IPS-11a (cell line): ENCODE measurements at regions not wholly inside any gene's neighbourhood (a gene's known extent, or its start where the extent isn't known, plus 50 kb on each side); places are given as distances from the start of the nearest gene placed in this dataset.

Source experiments
- H3K4me3 ChIP-seq: one replicate; pipeline ENCODE4 v1.5.1; 2013; ENCODE audit warnings: low read depth, low read length, control low read depth

- no peak overlapping the region for H3K4me3 ChIP-seq
Measured at GRCh38 chr14:62632771-62633170, 412.5 kb downstream of the KCNH5 start.

DNA sequence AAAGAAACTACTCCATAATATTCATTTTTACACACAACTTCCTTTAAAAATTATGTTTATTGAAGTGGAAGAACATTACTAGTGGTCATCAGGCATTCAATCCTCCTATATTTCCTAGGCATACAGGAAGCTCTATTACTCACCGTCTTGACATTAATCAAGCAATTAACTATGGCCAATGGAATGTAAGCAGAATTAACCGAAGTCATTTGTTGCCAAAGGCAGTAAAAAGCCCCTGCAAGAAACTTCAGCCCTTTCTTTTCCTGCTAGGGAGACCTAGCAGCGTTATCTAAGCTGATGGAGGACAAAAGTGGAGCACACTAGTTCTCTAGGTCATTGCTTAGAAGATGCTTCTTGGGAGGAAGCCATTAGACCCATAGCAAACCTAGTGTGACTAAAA, 399.6 kb downstream of the KCNH5 start:
- H3K4me3 ChIP-seq, result no peak overlapping the region
